HCT116 (cell line): ENCODE measurements at regions not wholly inside any gene's neighbourhood (a gene's known extent, or its start where the extent isn't known, plus 50 kb on each side); places are given as distances from the start of the nearest gene placed in this dataset.
A peak's percentile ranks its signal among the peaks of the same experiment; 100 is the strongest.

Experiments used
- CBX3 ChIP-seq: IDR thresholded peaks from 2 replicates; pipeline ENCODE4 v1.6.1; 2012; ENCODE audit warnings: low read depth
- EZH2 ChIP-seq: fragments of 200-600 bp; sonication (generic); IDR thresholded peaks from 2 replicates; pipeline ENCODE4 v1.6.1; 2017; ENCODE audit warnings: antibody characterized with exemption, mixed run types
- JUND ChIP-seq: IDR thresholded peaks from 2 replicates; pipeline ENCODE4 v1.6.1; 2012
- POLR2A ChIP-seq: IDR thresholded peaks from 2 replicates; pipeline ENCODE4 v1.7.0; 2011; ENCODE audit warnings: borderline replicate concordance; ENCODE audit not compliant: insufficient read depth, insufficient read length; ENCODE audit errors: extremely low read depth
- ZFX ChIP-seq: fragments of 450-650 bp; IDR thresholded peaks from 2 replicates; pipeline ENCODE4 v1.6.1; 2017
- ZNF274 ChIP-seq: fragments of 200-500 bp; sonication (Bioruptor generic); IDR thresholded peaks from 2 replicates; pipeline ENCODE4 v1.6.1; 2014; ENCODE audit warnings: mild to moderate bottlenecking, low read depth, low read length, inconsistent platforms
- TF ChIP-seq, protein P1 (sequence below): IDR thresholded peaks from 2 replicates; pipeline ENCODE4 v1.6.1; 2011; ENCODE audit warnings: mild to moderate bottlenecking, low read length, moderate library complexity; ENCODE audit not compliant: insufficient replicate concordance; ENCODE audit errors: extremely low read depth

DNA sequence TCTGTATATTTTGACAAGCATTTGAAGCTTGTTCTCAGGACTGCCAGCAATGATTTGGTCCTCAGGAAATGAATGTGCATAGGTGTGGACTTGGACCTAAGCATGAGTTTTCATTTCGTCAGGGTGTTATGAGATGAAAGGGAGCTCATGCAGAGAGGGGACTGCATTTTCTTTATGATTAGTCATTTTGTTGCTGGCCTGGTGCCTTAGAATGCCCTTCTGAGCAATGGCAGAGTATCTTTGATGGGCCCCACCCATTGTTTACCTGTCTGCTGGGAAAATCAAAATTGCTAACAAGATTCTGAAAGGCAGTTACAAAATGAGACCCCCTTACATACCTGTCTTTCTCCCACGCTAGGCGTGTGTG is 51.5 kb upstream of the MTHFD1L start (continued):
- TF ChIP-seq, protein P1, sequence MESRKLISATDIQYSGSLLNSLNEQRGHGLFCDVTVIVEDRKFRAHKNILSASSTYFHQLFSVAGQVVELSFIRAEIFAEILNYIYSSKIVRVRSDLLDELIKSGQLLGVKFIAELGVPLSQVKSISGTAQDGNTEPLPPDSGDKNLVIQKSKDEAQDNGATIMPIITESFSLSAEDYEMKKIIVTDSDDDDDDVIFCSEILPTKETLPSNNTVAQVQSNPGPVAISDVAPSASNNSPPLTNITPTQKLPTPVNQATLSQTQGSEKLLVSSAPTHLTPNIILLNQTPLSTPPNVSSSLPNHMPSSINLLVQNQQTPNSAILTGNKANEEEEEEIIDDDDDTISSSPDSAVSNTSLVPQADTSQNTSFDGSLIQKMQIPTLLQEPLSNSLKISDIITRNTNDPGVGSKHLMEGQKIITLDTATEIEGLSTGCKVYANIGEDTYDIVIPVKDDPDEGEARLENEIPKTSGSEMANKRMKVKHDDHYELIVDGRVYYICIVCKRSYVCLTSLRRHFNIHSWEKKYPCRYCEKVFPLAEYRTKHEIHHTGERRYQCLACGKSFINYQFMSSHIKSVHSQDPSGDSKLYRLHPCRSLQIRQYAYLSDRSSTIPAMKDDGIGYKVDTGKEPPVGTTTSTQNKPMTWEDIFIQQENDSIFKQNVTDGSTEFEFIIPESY, result peak; percentile 28
- TF ChIP-seq POLR2A (no peak), ZNF274 (no peak), CBX3 (peak; percentile 95), JUND (peak; percentile 96), EZH2 (no peak), ZFX (no peak)
